HG03064 (cell line): ENCODE measurements at regions not wholly inside any gene's neighbourhood (a gene's known extent, or its start where the extent isn't known, plus 50 kb on each side); places are given as distances from the start of the nearest gene placed in this dataset.

Experiments
- ATAC-seq: cut with Tn5 transposase; IDR thresholded peaks from one replicate; pipeline ENCODE4 v1.9.1; 2021; ENCODE audit warnings: low read depth; ENCODE audit not compliant: unreplicated experiment

- no peak for ATAC-seq
Measured at GRCh38 chr5:155936520-155937406, 390.2 kb upstream of the SGCD start.

- ATAC-seq: no peak
Measured at GRCh38 chr5:155938051-155938450, 388.9 kb upstream of the SGCD start.

GRCh38 chr5:155941340-155941739 is 385.6 kb upstream of the SGCD start:
- no peak for ATAC-seq

- ATAC-seq: no peak
Measured at GRCh38 chr5:155943516-155944407, 383.2 kb upstream of the SGCD start.

GRCh38 chr5:155947394-155948062 is 379.4 kb upstream of the SGCD start:
- ATAC-seq: no peak

- no peak for ATAC-seq
Measured at GRCh38 chr5:155948576-155948975, 378.4 kb upstream of the SGCD start.

GRCh38 chr5:155952486-155953089 is 374.4 kb upstream of the SGCD start:
- no peak for ATAC-seq

DNA sequence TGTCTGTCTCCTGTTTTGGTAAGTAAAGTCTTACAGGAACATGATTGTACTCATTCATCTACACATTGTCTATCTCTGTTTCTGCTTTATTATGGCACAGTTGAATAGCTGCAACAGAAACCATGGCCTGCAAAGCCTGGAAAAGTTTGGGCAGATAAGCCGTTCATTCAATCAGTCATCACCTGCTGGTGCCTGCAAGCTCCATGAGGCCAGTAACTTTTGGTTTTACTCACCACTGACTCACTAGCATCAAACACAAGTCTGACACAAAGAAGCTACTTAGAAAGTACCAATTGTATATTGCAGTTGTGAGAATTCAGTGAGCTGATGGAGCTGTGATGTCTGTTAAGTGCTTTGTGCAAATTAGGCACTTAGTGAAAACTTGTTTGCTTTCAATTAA is 373.6 kb upstream of the SGCD start:
- ATAC-seq: no peak

- ATAC-seq: no peak
Measured at GRCh38 chr5:155954701-155955445, 372.1 kb upstream of the SGCD start.

DNA sequence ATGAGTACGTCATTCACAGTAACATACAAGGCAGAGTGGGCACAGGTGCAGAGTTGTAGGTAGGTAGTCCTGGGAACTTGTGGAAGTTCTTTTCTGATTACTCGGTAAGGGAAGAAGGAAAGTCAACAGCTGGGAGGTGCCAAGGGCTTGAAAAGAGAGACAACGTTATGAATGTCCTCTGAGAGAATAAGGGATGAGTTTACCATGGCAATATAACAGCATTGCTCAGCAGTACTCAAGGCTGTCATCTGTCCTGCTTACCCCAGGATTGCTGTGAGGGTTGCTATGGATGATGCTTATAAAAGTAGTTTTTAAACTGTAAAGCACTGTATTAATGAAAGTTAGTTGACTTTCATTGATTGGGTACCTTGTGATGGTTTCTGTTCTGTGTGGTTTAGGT is 369.1 kb upstream of the SGCD start:
- ATAC-seq: no peak

DNA sequence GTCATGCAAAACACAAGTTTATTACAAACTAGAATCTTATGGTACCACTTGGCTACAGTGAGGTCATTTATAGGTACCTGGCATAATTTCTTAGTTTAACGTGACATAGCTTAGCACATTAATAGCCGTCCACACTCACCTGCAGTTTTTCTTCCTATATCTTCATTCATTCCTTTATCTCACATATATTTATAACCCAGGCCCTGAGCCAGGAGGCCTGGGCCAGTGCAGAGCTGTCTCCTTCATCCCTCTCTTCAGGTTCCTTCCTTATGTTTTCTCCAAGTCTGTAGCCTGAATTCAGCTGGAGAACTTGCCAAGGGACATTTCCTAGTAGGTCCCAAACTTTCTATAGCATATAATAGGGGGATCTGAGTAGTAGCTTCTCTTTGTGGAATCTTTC is 367.9 kb upstream of the SGCD start:
- no peak for ATAC-seq

DNA sequence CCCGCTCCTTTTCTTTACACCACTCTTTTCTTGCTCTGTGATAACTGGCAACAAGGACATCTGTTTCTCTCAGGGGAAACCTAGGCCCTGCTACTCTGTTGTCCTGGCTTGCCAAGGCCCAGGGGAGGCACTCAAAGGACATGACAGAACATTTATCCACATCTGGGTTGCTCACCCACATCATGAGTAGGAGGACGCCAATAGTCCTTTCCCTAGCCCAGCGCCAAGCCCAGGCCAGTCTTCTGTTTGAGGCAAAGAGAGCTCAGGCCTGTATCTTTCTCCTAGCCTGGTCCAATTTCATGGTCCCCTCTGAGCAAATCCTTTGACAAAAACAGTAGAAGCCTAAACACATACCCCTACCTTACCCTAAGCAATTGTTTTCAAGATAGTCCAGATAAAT is 366.8 kb upstream of the SGCD start:
- ATAC-seq: no peak

GRCh38 chr5:155969537-155969936 is 357.4 kb upstream of the SGCD start:
- no peak for ATAC-seq

- ATAC-seq: no peak
Measured at GRCh38 chr5:155974369-155974768, 352.6 kb upstream of the SGCD start.

DNA sequence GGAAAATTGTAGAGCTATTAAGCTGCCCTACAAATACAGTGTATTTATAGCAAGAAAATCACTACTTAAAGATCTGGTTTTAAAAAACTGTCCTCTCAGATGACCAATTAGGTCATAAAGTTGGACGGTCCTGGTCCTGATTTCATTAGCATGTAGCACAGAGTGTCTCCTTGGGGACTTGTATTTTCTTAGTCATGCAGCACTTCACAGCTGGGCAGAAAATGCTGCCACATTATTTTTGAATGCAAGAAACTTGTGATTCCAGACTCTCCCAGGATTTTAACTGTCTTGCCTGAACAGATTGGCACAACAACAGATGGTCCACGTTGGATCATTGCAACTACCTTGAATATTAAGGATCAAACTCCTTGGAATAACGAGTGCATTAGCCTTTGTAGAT is 348.1 kb upstream of the SGCD start:
- no peak for ATAC-seq

DNA sequence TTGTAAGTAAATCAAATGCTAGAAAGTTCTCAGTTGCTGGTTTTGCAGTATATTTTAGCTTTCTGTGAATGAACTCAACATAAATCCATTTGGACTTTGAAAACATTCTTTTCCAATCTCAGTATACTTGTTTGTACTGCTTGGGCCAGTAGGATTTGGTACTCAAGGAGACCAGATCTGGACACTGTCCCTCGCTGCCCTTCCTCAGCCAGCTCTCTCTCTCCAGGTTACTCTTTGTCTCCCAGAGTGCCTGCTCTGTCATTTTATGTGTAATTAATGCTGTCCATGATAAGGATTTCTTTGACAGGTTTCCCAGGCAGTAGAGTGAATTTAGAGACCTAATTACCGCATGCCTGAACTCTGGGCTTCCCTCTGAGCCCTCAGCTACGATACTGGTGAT is 344.6 kb upstream of the SGCD start:
- no peak for ATAC-seq

GRCh38 chr5:155983954-155984353 is 343.0 kb upstream of the SGCD start:
- no peak for ATAC-seq

GRCh38 chr5:155987265-155987810 is 339.6 kb upstream of the SGCD start:
- ATAC-seq: no peak

- ATAC-seq: no peak
Measured at GRCh38 chr5:155989879-155990278, 337.1 kb upstream of the SGCD start.

GRCh38 chr5:155996123-155996522 is 330.8 kb upstream of the SGCD start:
- no peak for ATAC-seq
